Endothelial cell of umbilical vein (primary cell): ENCODE measurements at regions not wholly inside any gene's neighbourhood (a gene's known extent, or its start where the extent isn't known, plus 50 kb on each side); places are given as distances from the start of the nearest gene placed in this dataset.

ENCODE experiments used
- BruUV-seq: library from RNA; stranded (reverse); fragments of 400-500 nt; replicated peaks from 2 replicates; lab custom pipeline; 2021; lab: Mats Ljungman, UMichigan
- CTCF ChIA-PET: fragments of 300-600, 350-600 bp; sonication (Branson Sonifier 250); formaldehyde crosslinking; loops from one replicate; lab custom pipeline; 2021; ENCODE audit warnings: antibody characterized with exemption, inconsistent platforms; lab: Charles Lee
- POLR2A ChIA-PET: fragments of 300-600, 350-600 bp; sonication (Branson Sonifier 250); formaldehyde crosslinking; loops from one replicate; lab custom pipeline; 2021; ENCODE audit warnings: antibody characterized with exemption, inconsistent platforms; lab: Charles Lee
- DNase-seq: peaks from one replicate; pipeline ENCODE4 v3.0.0-alpha.2; 2011; ENCODE audit warnings: low read depth, low spot score
- FAIRE-seq: peaks from 2 replicates; lab custom pipeline; 2011; peaks lifted over from hg19 to GRCh38; lab: Jason Lieb, UNC
- H2AFZ ChIP-seq: 2 replicates; pipeline ENCODE4 v1.6.0; 2012; ENCODE audit warnings: low read depth, low read length, control low read depth, inconsistent platforms
- H3K27ac ChIP-seq: 2 replicates; pipeline ENCODE4 v1.5.1; 2011; ENCODE audit warnings: low read depth, mild to moderate bottlenecking, control low read depth, low read length, moderate library complexity; ENCODE audit not compliant: insufficient read depth
- H3K27me3 ChIP-seq, 2 experiments: 2 replicates each; pipeline versions ENCODE4 v1.6.0 to v1.6.1; 2011; ENCODE audit warnings: low read length in 2 of 2, mixed read lengths in 1 of 2; ENCODE audit not compliant: control insufficient read depth in 2 of 2, insufficient read depth in 2 of 2
- H3K36me3 ChIP-seq, 2 experiments: 2 replicates in 1 of 2; 3 replicates in 1 of 2; pipeline ENCODE4 v1.5.1; 2011; ENCODE audit warnings: low read length in 2 of 2, mild to moderate bottlenecking in 1 of 2, moderate library complexity in 1 of 2; ENCODE audit not compliant: control insufficient read depth in 2 of 2, insufficient read depth in 2 of 2; ENCODE audit errors: extremely low read depth in 1 of 2
- H3K4me1 ChIP-seq: 3 replicates; pipeline ENCODE4 v1.5.1; 2011; ENCODE audit warnings: mild to moderate bottlenecking, low read length; ENCODE audit not compliant: control insufficient read depth, insufficient read depth; ENCODE audit errors: extremely low read depth
- H3K4me2 ChIP-seq: 2 replicates; pipeline ENCODE4 v1.6.1; 2011; ENCODE audit warnings: low read length, control low read depth, mixed read lengths; ENCODE audit not compliant: insufficient read depth
- H3K4me3 ChIP-seq, 3 experiments: fragments of 200-600 bp in 1 of 3; sonication (generic), shearing (Covaris generic) in 1 of 3; replicated peaks in 1 of 3; 2 replicates each; pipeline ENCODE4 v1.5.1; 2011 to 2016; ENCODE audit warnings: control low read depth in 3 of 3, low read length in 3 of 3, mild to moderate bottlenecking in 2 of 3, inconsistent platforms in 1 of 3, low read depth in 1 of 3, moderate library complexity in 1 of 3; ENCODE audit not compliant: insufficient read depth in 1 of 3
- H3K79me2 ChIP-seq: 2 replicates; pipeline ENCODE4 v1.6.0; 2012; ENCODE audit warnings: low read length, inconsistent platforms; ENCODE audit not compliant: control insufficient read depth, insufficient read depth
- H3K9ac ChIP-seq: replicated peaks from 2 replicates; pipeline ENCODE3; 2011; ENCODE audit warnings: low read length, control low read depth; ENCODE audit not compliant: insufficient read depth; ENCODE audit errors: extremely low read depth
- H3K9me1 ChIP-seq: replicated peaks from 3 replicates; pipeline ENCODE4 v1.6.0; 2011; ENCODE audit warnings: mild to moderate bottlenecking, low read length; ENCODE audit not compliant: control insufficient read depth, insufficient read depth; ENCODE audit errors: extremely low read depth
- H3K9me3 ChIP-seq: replicated peaks from 2 replicates; pipeline ENCODE4 v1.5.1; 2012; ENCODE audit warnings: low read length, inconsistent platforms; ENCODE audit not compliant: control insufficient read depth, insufficient read depth
- H4K20me1 ChIP-seq: replicated peaks from 2 replicates; pipeline ENCODE3; 2011; ENCODE audit warnings: mild to moderate bottlenecking, low read length; ENCODE audit not compliant: control insufficient read depth, insufficient read depth; ENCODE audit errors: extremely low read depth
- EZH2 ChIP-seq: IDR thresholded peaks from 2 replicates; pipeline ENCODE4 v1.6.1; 2012; ENCODE audit warnings: borderline replicate concordance, low read depth, mild to moderate bottlenecking, moderate library complexity, low read length, inconsistent platforms; ENCODE audit not compliant: severe bottlenecking
- FOS ChIP-seq: IDR thresholded peaks from 2 replicates; pipeline ENCODE4 v1.6.1; 2011; ENCODE audit warnings: mild to moderate bottlenecking, low read length, moderate library complexity, borderline replicate concordance; ENCODE audit not compliant: insufficient read depth
- GATA2 ChIP-seq: IDR thresholded peaks from 2 replicates; pipeline ENCODE4 v1.7.0; 2011; ENCODE audit warnings: low read depth, mild to moderate bottlenecking, moderate library complexity, mixed read lengths, low read length; ENCODE audit not compliant: insufficient read length, insufficient read depth
- JUN ChIP-seq: IDR thresholded peaks from 2 replicates; pipeline ENCODE4 v1.6.1; 2011; ENCODE audit warnings: borderline replicate concordance, low read depth; ENCODE audit not compliant: insufficient read length, insufficient read depth
- MYC ChIP-seq: IDR thresholded peaks from one replicate; pipeline ENCODE4 v1.6.1; 2011; ENCODE audit warnings: mild to moderate bottlenecking, low read depth, low read length
- POLR2A ChIP-seq: IDR thresholded peaks from 2 replicates; pipeline ENCODE4 v1.6.1; 2012; ENCODE audit warnings: low read depth, mild to moderate bottlenecking, control low read depth, low read length
- POLR2AphosphoS5 ChIP-seq: IDR thresholded peaks from 2 replicates; pipeline ENCODE4 v1.6.1; 2012; ENCODE audit warnings: low read depth, mild to moderate bottlenecking, control low read depth, low read length, moderate library complexity; ENCODE audit not compliant: insufficient read depth
- dilution Hi-C: fragments of 300-500 bp; cut with MboI; formaldehyde crosslinking; loops from one replicate; pipeline ENCODE4 v1.15.0; 2019; ENCODE audit warnings: low sequenced_read_pairs; ENCODE audit not compliant: extremely low pct_ligation_motif_present
- intact Hi-C: fragments of 100-400 bp; cut with micrococcal nuclease; formaldehyde crosslinking; loops from one replicate; pipeline ENCODE4 v1.10.0; 2022
- TF ChIP-seq, protein P1 (sequence below), 2 donors: IDR thresholded peaks; 1 replicate in 1 of 2; 2 replicates in 1 of 2; pipeline ENCODE4 v1.5.1; 2011; ENCODE audit warnings: low read length in 2 of 2, mild to moderate bottlenecking in 2 of 2, moderate library complexity in 2 of 2, control low read depth in 1 of 2, inconsistent platforms in 1 of 2, low read depth in 1 of 2; ENCODE audit not compliant: insufficient read depth in 1 of 2; ENCODE audit errors: extremely low read depth in 1 of 2
- TF ChIP-seq, protein P2 (sequence below): IDR thresholded peaks from 2 replicates; pipeline ENCODE4 v1.6.1; 2011; ENCODE audit not compliant: insufficient read depth, insufficient read length

DNA sequence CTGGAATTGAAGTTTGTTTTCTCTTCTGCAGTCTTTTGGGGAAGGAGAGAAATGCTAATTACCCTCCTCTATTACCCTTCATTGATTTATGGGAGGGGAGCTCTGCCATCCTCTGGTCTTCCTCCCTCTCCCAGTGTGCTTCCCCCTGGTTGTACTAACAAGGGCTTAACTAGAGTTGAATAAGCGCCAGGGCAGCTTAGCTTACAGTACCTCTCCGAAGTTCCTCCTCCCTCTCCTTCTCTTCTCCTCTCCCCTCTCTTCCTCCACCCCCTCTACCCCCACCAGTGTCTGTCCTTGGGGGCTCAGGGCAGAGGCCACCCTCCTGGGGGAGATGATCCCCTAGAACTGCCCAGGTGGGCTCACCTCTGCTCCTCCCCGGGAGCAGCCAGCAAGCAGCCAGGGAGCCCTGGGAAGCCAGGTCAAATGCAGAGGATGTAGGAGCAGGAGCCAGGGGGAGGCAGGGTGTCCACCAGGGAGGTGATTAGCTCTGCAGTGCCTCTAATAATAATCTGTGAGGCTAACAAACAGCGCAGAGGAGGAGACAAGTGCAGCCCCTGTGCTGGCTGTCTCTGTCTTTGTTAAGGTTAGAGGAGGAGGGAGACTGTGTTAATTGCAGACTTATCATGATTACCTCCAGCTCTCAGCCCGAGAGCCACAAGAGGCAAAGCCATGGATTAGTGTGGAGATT is 191.6 kb upstream of the CADM1 start:
- H3K27me3 ChIP-seq, result no peaks in the 10 kb centered on the region
- dilution Hi-C loops (no loop called here), intact Hi-C loops (no loop called here)
- no peak overlapping the region for H3K4me3 ChIP-seq
- H3K79me2 ChIP-seq, result no peaks in the 10 kb centered on the region
- no TSS peak for BruUV-seq
- H3K9ac ChIP-seq, result no peak overlapping the region
- TF ChIP-seq MYC (no peak), JUN (no peak), POLR2AphosphoS5 (no peak), FOS (no peak), EZH2 (no peak), GATA2 (no peak), POLR2A (no peak)
- TF ChIP-seq, protein P1, sequence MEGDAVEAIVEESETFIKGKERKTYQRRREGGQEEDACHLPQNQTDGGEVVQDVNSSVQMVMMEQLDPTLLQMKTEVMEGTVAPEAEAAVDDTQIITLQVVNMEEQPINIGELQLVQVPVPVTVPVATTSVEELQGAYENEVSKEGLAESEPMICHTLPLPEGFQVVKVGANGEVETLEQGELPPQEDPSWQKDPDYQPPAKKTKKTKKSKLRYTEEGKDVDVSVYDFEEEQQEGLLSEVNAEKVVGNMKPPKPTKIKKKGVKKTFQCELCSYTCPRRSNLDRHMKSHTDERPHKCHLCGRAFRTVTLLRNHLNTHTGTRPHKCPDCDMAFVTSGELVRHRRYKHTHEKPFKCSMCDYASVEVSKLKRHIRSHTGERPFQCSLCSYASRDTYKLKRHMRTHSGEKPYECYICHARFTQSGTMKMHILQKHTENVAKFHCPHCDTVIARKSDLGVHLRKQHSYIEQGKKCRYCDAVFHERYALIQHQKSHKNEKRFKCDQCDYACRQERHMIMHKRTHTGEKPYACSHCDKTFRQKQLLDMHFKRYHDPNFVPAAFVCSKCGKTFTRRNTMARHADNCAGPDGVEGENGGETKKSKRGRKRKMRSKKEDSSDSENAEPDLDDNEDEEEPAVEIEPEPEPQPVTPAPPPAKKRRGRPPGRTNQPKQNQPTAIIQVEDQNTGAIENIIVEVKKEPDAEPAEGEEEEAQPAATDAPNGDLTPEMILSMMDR (IDR thresholded peaks at IDR 0.05; ENCODE audit: extremely low read depth in 1 of 2, insufficient read depth in 1 of 2, low read depth in 1 of 2, low read length in 2 of 2), result no peak
- TF ChIP-seq, protein P2, sequence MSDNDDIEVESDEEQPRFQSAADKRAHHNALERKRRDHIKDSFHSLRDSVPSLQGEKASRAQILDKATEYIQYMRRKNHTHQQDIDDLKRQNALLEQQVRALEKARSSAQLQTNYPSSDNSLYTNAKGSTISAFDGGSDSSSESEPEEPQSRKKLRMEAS, result no peak
- no peak overlapping the region for H3K27ac ChIP-seq
- no peaks in the 10 kb centered on the region for H4K20me1 ChIP-seq
- H3K4me1 ChIP-seq, result no peaks in the 10 kb centered on the region
- no peak for DNase-seq
- H3K9me3 ChIP-seq, result peaks cover 2% of the 10 kb centered on the region
- H3K9me1 ChIP-seq, result no peaks in the 10 kb centered on the region
- no peak overlapping the region for H3K4me2 ChIP-seq
- no peaks in the 10 kb centered on the region for H3K36me3 ChIP-seq
- CTCF ChIA-PET, result no interaction called here
- no peak overlapping the region for H2AFZ ChIP-seq
- no peak for FAIRE-seq
- POLR2A ChIA-PET, result no interaction called here
